Caco-2 (cell line): ENCODE measurements at regions not wholly inside any gene's neighbourhood (a gene's known extent, or its start where the extent isn't known, plus 50 kb on each side); places are given as distances from the start of the nearest gene placed in this dataset.

ENCODE experiments used
- BruUV-seq: library from RNA; stranded (reverse); fragments of 400-500 nt; replicated peaks from 2 replicates; lab custom pipeline; 2021; lab: Mats Ljungman, UMichigan
- CTCF ChIA-PET: fragments of 300-600 bp; sonication (Branson Sonifier 250); formaldehyde crosslinking; loops from one replicate; lab custom pipeline; 2022; ENCODE audit warnings: antibody characterized with exemption; lab: Charles Lee
- POLR2A ChIA-PET: fragments of 300-600 bp; sonication (Branson Sonifier 250); formaldehyde crosslinking; loops from one replicate; lab custom pipeline; 2022; ENCODE audit warnings: antibody characterized with exemption; lab: Charles Lee
- DNase-seq, 2 experiments: peaks; one replicate each; pipeline versions ENCODE4 v3.0.0 to v3.0.0-alpha.2; 2020 to 2022
- H3K27me3 ChIP-seq: replicated peaks from 2 replicates; pipeline ENCODE4 v1.6.0; 2011; ENCODE audit warnings: low read length; ENCODE audit not compliant: control insufficient read depth, insufficient read depth
- H3K36me3 ChIP-seq: 2 replicates; pipeline ENCODE4 v1.5.1; 2011; ENCODE audit warnings: low read length; ENCODE audit not compliant: control insufficient read depth, insufficient read depth
- H3K4me1 ChIP-seq: fragments of 250-450 bp; sonication (Bioruptor Pico); 2 replicates; pipeline ENCODE4 v1.5.1; 2020; ENCODE audit warnings: mild to moderate bottlenecking
- H3K4me3 ChIP-seq: 2 replicates; pipeline ENCODE4 v1.5.1; 2011; ENCODE audit warnings: low read depth, mild to moderate bottlenecking, control low read depth, low read length
- H3K9me3 ChIP-seq: fragments of 250-450 bp; sonication (Bioruptor Pico); 2 replicates; pipeline ENCODE4 v1.5.1; 2020; ENCODE audit warnings: mild to moderate bottlenecking, moderate library complexity
- H3K27ac Mint-ChIP-seq: one replicate; pipeline ENCODE4 v1.8.0; 2022; ENCODE audit warnings: mixed read lengths; ENCODE audit not compliant: unreplicated experiment
- H3K27me3 Mint-ChIP-seq: one replicate; pipeline ENCODE4 v1.8.0; 2022; ENCODE audit warnings: mixed read lengths; ENCODE audit not compliant: insufficient read depth, unreplicated experiment
- H3K36me3 Mint-ChIP-seq: one replicate; pipeline ENCODE4 v1.8.0; 2022; ENCODE audit warnings: mild to moderate bottlenecking, mixed read lengths; ENCODE audit not compliant: insufficient read depth, unreplicated experiment
- H3K4me1 Mint-ChIP-seq: one replicate; pipeline ENCODE4 v1.8.0; 2022; ENCODE audit warnings: low read depth, mixed read lengths; ENCODE audit not compliant: unreplicated experiment
- H3K4me3 Mint-ChIP-seq: one replicate; pipeline ENCODE4 v1.8.0; 2022; ENCODE audit warnings: mild to moderate bottlenecking, moderate library complexity, mixed read lengths; ENCODE audit not compliant: unreplicated experiment
- H3K9me3 Mint-ChIP-seq: one replicate; pipeline ENCODE4 v1.8.0; 2022; ENCODE audit warnings: mixed read lengths; ENCODE audit not compliant: unreplicated experiment
- CTCF ChIP-seq, 2 experiments: fragments of 200-600 bp in 1 of 2; IDR thresholded peaks; 1 replicate in 1 of 2; 2 replicates in 1 of 2; pipeline versions ENCODE4 v1.5.1 to v1.8.0; 2011 to 2022; ENCODE audit warnings: antibody characterized with exemption in 1 of 2, control low read depth in 1 of 2, inconsistent platforms in 1 of 2, low read depth in 1 of 2, low read length in 1 of 2, mild to moderate bottlenecking in 1 of 2, moderate library complexity in 1 of 2; ENCODE audit not compliant: insufficient read depth in 1 of 2, severe bottlenecking in 1 of 2, unreplicated experiment in 1 of 2
- intact Hi-C: fragments of 100-400 bp; cut with micrococcal nuclease; formaldehyde crosslinking; loops from one replicate; pipeline ENCODE4 v1.10.0; 2022; ENCODE audit not compliant: unreplicated experiment

- Mint-ChIP-seq H3K4me3 (no peak overlapping the region), H3K9me3 (no peaks in the 10 kb centered on the region), H3K36me3 (no peaks in the 10 kb centered on the region), H3K27me3 (no peaks in the 10 kb centered on the region), H3K4me1 (peaks cover 5% of the 10 kb centered on the region), H3K27ac (no peak overlapping the region)
- H3K36me3 ChIP-seq, result no peaks in the 10 kb centered on the region
- no peak overlapping the region for H3K4me3 ChIP-seq
- POLR2A ChIA-PET, result no interaction called here
- BruUV-seq, result no TSS peak
- no peak for TF ChIP-seq CTCF (IDR thresholded peaks at IDR 0.05; ENCODE audit: insufficient read depth in 1 of 2, low read depth in 1 of 2, low read length in 1 of 2, severe bottlenecking in 1 of 2, unreplicated experiment in 1 of 2)
- no peaks in the 10 kb centered on the region for H3K4me1 ChIP-seq
- no peak for DNase-seq
- CTCF ChIA-PET, result interaction anchor here (0.6 to 2.0 kb wide), 2 partner anchors 10 to 183 kb away, joined by 3 to 7 read pairs; no protein-coding TSS in a partner anchor
- intact Hi-C loops, result loop anchor here (10.0 kb wide), 1 partner anchor 954 kb away; no protein-coding TSS in a partner anchor
- no peaks in the 10 kb centered on the region for H3K9me3 ChIP-seq
- no peaks in the 10 kb centered on the region for H3K27me3 ChIP-seq
Observed at GRCh38 chr4:138688408-138689085, 327.0 kb upstream of the NOCT start.

- CTCF ChIA-PET, result no interaction called here
- no peaks in the 10 kb centered on the region for H3K9me3 Mint-ChIP-seq
Observed at GRCh38 chr4:138686106-138686835, 329.3 kb upstream of the NOCT start.

More at GRCh38 chr4:138686106-138686835, 329.3 kb upstream of the NOCT start:
- no peaks in the 10 kb centered on the region for H3K36me3 Mint-ChIP-seq
- H3K4me1 ChIP-seq, result no peaks in the 10 kb centered on the region
- no peaks in the 10 kb centered on the region for H3K27me3 Mint-ChIP-seq
- H3K4me3 Mint-ChIP-seq, result no peak overlapping the region
- no peaks in the 10 kb centered on the region for H3K27me3 ChIP-seq
- BruUV-seq, result no TSS peak
- H3K4me3 ChIP-seq, result no peak overlapping the region
- TF ChIP-seq CTCF (IDR thresholded peaks at IDR 0.05; ENCODE audit: insufficient read depth in 1 of 2, low read depth in 1 of 2, low read length in 1 of 2, severe bottlenecking in 1 of 2, unreplicated experiment in 1 of 2), result no peak
- no peaks in the 10 kb centered on the region for H3K9me3 ChIP-seq
- H3K36me3 ChIP-seq, result no peaks in the 10 kb centered on the region
- POLR2A ChIA-PET, result no interaction called here
- intact Hi-C loops, result loop anchor here (10.0 kb wide), 1 partner anchor 951 kb away; no protein-coding TSS in a partner anchor
- H3K27ac Mint-ChIP-seq, result no peak overlapping the region
- no peak for DNase-seq
- H3K4me1 Mint-ChIP-seq, result no peaks in the 10 kb centered on the region
